Smooth muscle cell of the brain vasculature (primary cell): ENCODE measurements at regions not wholly inside any gene's neighbourhood (a gene's known extent, or its start where the extent isn't known, plus 50 kb on each side); places are given as distances from the start of the nearest gene placed in this dataset.

Experiments
- DNase-seq: peaks from one replicate; pipeline ENCODE4 v3.0.0-alpha.2; 2012; ENCODE audit warnings: low read depth, low spot score

DNA sequence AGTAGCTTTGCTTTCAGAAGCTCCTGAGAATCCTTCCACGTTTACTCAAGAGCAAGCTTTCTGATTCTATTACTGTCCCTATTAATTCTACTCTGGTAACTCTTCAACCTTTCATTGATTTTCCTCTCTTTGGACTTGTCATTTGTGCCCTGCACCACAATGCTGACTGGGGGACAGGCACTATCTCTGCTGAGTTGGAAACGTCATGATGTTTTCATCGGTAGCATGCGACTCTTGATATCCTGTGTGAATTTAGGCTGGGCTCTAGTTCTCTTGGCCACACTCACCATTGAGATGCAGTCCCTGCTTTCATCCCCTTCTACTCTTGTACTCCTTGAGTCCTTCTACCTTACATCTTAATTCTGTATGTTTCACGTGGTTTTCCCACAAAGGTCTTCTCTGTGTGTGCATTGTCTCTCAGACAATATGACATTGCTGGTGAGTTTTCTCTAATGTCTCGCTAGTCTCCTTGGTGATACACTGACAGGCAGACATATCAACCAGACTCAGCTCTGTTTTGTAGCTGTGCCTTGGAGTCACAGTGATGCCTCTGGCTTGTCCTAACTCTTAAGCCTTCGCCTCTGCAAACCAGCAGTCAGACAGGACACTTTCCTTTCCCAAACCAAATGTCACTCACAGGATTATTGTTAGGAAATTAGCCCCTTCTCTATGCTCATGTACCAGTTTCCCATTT lies 223.6 kb upstream of the ADGRL2 start:
- no peak for DNase-seq

DNA sequence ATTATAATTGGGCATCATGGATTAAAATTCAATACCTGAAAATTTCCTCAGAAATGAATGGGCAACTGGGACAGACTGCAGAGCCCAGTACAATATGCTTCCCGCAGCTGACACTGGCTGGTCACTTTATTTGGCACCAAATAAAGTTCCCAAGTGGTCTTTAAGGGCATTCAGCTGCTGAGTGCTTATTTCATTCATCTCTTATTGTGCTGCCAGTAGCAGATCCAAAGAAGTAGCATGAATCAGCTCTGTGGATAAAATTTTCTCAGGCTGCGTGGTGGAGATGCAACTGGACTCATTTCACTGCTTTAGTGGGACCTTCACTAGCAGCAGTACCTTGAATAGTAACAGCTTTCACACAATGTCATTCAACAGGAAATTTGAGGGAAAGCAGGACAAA lies 226.3 kb upstream of the ADGRL2 start:
- DNase-seq = no peak

DNA sequence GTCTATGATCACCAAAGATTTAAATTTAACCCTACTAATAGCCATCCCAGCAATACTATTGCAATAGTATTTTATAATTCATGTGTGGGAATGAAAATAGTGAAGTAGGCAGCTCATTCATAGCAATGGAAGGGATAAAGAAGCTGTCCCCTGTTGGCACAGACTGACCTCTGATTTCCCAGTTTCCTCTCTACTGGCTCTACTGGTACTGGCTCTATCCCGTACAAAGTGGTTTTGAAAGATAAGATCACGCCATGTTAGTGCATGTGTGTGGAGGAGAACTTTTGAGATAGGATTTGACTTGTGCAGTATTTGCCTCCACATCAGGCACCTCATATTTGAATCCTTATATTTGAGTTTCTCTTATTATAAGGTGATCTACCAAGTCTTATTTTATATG lies 227.3 kb upstream of the ADGRL2 start:
- DNase-seq = no peak

DNA sequence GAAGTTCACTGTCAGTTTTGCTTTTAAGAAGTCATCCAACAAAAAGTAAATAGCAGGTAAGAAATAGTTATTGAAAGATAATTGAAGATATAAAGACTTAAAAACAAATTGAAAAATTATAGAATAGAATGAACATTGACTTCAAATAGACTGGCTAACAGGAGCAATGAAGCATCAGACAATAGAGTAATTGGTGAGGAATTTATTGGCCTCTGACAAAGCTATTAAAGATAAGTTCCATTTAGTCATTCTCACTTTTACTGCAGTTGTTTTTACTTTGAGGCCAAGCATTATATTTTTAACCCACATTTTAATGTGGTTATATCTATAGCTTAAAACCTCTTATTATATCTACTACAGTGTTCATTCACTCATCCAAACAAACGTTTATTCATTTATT lies 228.8 kb upstream of the ADGRL2 start:
- no peak for DNase-seq

DNA sequence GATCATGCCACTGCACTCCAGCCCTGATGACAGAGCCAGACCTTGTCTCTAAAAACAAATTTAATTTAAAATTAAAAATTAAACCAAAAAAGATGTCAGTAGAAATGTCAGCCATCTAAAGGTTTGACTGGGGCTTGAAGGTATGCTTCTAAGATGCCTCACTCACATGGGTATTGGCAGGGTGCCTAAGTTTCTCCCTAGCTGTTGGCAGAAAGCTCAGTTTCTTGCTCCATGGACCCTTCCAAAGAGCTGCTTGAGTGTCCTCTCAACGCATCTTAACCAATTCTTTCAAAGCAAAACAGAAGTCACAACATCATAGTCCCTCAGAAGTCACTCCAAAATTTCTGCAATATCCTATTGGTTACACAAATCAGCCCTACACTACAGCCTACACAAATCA lies 231.0 kb upstream of the ADGRL2 start:
- no peak for DNase-seq

DNA sequence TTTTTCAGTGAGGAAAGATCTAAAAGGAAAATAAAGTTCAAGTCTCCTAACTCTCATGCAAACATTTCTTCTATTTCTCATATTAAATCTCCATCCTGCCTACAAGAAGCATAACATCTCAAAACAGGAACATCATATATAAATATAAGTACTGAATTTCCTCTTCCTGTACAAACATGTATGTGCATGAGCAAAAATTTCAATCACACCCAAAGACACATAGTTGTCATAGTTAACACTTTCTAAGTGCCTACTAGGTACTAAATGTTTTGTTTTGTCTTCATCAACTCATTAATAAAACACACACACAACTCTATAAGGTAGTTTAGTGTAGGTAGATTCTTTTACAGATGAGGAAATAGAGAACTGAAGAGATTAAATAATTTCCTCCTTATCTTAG lies 237.1 kb upstream of the ADGRL2 start:
- no peak for DNase-seq

DNA sequence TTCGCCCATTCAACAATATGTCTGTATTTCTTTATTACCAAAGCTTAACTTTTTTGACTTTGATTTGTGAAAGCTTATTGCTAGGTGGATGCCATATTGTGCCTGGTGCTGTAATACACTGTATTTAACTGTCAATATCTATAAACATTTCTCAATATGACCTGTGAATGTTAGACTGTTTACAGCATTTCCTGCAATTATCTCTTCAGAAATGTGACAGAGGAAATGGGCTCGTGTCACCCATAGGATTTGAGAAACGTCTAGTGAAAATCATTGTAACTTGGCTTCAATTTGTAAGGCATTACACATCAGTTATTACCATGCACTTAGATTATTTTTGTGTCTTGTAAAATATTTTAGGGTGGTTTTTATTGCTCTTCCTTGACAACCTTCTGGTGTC lies 237.8 kb upstream of the ADGRL2 start:
- no peak for DNase-seq

DNA sequence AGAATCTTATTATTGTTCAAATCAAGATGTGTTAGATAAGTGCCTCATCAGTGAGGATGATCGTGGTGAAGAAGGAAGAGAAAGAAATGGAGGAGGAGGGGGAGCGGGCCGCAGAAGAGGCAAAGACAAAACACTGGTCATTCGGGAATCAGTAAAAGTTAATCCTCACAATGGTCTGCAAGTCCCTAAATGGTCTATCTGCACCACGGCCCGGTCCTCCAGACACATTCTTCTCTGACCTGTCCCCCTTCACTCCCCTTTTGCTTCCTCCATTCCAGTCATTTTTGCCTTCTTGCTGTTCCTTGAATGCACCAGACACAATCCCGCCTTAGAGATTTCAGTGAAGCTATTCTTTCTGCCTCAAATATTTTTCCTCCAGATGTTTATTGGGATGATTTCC lies 240.1 kb upstream of the ADGRL2 start:
- no peak for DNase-seq

DNA sequence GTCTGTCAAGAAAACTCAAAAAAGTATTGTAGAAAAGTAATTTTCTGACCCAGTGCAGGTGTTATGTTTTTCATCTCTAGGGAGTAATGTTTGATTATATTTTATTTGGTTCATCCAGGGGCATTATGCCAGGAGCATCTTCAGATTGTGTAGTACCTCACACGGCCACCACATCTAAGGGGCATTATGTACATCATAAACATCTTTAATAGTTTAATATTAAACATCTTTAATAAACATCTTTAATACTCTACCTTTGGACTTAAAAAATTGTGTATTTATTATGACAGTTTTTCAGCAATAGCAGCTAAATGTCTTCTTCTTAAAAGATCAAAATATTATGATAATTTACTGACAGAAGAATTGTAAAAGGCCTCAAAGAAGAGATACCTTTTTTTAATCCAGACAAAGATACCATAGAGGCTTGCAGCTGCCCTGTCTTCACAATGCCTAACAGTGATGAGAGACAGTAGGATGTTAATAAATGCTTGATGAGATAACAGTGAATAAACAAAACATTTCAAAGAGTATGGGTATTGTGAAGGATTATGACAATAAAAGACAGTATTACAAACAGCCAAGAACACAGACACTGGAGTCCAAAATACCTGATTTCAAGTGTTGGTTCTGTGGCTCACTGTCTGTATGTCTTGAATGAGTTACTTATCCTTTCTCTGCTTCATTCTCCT lies 240.9 kb upstream of the ADGRL2 start:
- DNase-seq = no peak

DNA sequence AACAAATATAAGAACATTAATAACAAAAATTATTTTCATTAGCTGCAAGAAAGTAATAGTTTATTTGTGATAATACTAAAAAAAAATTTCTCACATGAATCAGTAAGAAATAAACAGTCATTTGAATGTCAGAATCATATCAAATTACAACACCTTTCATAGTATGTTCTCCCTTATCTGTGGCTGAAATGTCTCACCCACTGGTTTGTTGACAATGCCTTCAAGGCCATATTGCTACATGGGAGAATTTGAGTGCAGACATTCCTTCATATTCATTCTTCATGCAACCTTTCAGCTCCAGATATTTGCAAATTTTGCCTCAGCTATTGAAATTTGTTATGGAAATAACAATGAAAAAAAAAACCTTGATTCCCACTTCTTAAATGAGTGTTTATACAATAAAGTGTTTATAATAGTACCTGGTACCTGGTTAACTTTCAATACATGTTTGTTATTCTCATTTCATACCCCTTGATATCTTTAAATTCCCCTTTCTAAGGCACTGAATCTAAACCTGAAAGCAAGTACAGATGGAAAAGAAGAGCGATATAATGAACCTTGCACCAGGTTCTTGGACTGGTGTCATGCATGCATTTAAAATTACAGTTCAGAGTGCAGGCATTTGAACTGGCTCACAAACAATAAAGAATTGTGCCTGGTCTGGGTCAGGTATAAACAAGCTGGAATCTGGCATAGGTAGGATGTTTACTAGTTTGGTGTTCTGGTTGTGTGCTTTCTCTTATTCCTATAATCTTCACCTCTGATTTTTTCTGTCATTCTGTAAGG lies 242.2 kb upstream of the ADGRL2 start:
- DNase-seq = no peak

DNA sequence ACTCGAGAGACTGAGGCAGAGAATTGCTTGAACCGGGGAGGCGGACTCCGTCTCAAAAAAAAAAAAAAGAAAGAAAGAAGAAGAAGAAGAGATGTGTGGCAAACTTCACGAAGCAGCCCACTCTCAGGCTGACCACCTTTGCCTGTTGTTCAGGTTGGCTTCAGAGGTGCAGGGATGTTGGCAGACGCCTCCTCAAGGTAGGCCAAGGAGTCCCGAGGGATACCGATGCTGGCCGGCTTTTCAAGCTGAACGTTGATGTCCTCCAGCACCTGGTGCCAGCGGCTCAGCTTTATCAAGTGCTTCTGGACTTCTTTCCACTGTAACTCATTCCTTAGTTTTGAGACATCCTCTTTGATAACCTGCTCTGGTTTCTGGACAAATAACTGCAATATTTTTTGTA lies 243.8 kb upstream of the ADGRL2 start:
- no peak for DNase-seq

DNA sequence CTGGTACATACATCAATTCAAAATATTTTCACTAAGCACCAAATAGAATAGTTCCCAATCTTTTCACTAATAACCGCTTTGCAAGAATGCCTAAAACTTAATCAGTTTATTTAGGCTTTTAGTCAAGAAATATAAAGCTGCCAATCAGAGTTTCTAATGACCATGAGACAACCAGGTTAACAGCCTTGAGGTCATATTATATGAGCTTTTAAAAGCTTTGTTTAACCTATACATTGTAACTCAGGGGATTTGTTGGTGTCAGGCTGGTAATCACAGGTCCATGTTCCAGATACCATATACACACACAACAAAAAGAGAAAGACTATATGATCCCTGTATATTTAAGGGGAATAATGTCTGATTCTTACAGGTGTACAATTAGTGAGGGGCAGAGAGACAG lies 246.2 kb upstream of the ADGRL2 start:
- DNase-seq = no peak

DNA sequence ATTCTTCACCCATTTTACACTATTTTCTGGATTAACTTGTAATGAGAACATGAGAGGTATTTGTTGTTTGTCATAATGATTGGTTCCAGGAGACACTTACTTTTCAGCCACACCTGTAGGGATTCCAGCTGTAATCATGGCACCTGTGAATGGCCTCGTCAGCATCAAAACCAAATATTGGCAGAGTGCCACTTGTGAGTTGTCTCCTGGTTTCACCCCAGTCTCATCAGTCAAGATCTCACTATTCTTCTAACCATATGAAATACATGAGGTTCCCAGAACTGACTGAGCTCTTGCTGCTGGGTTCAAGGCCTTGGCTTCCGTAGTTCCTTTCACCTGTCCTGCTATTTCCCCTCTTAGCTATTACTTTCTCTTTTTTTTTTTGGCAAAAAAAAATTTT lies 246.6 kb upstream of the ADGRL2 start:
- no peak for DNase-seq

DNA sequence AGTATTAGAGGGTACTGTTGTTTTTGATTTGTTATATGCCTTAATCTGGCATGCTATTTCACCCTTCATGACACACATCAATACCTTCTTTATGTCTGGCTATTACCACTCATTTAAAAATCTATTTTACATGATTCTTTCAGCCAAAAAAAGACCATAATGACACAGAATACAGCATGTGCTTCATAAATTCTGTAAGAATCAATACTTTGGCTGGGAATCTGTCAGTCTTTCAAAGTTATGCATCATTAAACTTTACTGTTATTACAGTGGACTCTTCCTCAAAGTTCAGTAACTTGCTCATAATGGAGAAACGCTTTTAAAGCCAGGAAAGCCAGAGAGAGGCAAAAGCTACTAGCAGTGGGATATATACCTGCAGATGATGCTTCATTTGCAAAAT lies 247.2 kb upstream of the ADGRL2 start:
- DNase-seq = no peak

DNA sequence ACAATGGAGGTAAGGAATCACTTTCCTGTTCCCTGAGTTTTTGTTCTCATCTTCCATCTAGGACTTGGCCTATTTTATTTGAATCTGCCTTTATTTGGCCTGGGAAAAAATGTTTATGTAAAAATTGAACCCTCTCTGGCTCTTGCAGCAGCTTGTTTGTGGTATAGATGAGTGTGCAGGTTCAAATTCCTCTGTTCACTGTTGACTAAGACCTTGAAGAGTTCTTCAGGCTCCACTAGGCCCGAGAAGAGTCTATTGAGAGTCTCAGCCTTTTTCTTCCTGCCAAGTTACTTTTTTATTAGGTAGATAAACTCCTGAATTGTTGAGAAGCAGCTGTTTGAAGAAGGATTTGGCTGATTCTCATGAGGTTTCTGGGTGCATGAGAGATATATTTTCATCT lies 248.8 kb upstream of the ADGRL2 start:
- DNase-seq = no peak

DNA sequence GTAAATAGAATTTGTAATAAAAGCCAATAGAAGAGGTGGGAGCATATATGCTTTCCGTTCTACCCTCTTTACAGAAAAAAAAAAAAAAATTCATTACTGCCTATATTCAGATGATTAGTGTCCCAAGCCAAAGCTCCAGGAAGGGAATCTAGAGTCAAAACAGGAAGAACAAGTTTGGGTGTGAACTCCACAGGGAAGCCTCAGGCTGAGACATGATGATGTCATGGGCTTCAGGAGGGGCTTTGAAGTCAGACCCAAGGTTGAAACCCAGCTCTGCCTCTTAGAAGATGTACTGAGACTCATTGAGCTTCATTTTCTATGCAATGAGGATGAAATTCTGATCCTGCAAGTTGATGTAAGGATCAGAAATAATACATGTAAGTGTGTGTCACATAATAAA lies 250.0 kb upstream of the ADGRL2 start:
- no peak for DNase-seq

DNA sequence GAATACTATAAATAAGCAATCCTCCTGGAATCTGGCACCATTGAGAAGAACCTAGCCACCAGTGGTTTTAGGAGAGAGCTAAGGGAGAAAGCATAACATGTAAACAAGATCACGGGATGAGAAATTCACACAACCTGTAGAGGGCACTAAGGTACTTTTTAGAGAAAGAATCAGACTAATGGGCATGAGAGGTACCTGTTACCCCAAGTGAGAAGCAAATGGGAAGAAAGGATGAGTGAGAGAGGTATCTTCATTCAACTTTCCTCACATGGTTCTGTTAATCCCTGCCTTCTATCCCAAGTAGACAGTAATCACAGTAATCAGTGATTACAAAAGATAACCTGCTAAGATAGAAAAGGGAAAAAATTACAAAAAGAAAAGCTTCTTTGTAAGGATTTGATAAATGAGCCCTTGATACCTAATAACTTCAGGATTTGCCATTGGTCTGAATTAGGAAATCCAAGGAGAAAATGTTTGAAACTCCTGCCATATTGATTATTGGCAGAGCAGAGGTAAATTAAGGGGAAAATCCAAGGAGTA lies 251.1 kb upstream of the ADGRL2 start:
- DNase-seq = peak; percentile 20

DNA sequence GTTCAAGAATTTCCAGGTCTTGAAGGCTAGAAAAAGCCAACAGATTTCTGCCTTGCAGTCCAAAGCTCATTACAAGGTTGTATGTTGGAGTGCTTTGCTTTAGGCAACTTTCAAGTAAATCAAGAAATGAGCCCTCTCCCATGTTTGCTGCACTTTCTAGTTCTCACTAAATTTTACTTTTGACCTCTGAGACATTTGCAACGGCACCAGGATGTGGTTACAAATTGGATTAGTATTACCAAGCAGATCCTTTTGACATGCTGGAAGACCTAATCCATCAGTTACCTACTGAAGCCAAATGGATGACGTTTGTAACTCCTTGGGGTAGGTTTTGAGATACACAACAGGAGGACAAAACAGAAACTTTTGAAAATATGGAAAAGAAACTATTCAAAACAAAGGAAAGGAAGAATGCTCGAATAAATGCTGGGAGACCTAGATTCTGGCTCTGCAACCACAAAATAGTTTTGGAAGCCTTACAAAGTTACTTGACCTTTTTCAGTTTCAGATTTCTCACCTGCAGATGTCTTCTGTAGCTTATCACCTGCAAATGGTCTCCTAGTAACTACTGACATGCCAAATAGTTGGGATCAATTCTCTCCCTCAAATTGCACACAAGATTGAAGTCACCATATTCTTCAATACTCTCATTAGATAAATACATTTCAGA lies 251.7 kb upstream of the ADGRL2 start:
- no peak for DNase-seq

DNA sequence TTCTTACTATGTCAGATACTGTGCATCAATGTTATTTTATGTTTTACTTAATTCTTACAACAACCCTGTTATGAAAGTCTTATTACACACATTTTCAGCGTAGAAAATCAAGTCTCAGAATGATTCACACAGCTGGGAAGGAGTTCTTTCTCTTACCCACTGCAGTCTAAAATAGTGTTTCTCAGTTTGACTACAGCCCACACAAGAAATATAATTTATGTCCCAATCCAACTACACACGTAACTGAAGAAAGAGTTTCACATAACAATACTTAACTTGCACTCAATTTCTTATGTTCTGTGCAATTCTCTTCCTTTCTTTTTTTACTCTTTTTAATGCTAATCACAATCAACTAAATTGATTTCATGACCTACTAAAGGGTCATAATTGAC lies 252.8 kb upstream of the ADGRL2 start:
- no peak for DNase-seq

DNA sequence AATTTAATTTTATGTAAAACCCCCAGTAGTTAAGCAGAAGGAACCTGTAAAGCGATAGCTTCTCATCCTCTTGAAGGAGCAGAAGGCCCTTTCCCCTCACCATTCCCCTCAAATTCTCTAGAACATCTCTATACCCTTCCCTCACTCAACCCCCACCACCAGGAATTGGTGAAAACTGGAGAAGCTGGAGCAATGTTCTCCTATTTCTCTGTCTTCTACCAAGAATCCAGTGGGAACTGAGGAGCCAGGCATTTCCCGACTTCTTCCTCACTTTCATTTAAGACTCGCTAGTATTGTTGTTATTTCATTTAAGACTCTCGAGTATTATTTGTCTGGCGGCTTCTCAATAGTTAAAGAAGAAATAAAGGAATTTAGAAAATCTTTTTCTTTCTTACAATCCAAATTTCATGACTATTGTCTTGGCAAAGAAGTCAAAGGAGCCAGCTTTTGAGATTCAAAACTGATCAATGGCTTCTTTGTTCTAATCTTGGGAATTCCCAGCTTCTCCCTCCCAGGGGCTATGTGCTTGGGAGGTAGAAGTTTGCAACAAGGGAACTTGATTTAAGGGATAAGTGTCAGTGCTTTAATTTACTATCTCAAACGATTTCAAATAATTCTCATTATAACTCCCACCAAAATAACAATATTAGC lies 253.3 kb upstream of the ADGRL2 start:
- no peak for DNase-seq

DNA sequence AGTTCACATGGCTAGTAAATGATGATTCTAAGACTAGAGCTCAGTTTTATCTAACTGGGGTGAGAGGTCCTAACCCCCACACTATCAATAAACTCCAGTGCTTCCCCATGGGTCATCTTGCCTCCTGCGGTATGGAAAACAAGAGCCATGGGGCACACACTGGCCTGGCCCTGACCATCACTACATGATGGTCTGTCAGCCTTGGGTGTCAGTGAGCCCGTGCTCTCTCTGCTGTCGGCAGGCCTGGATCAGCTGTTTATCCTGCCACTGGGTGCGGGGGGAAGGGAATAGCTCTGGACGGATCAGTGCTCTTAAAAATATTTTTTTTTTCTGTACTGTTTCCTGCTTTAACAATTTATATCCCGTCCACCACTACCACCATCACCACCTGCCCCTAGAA lies 255.0 kb upstream of the ADGRL2 start:
- DNase-seq = no peak

DNA sequence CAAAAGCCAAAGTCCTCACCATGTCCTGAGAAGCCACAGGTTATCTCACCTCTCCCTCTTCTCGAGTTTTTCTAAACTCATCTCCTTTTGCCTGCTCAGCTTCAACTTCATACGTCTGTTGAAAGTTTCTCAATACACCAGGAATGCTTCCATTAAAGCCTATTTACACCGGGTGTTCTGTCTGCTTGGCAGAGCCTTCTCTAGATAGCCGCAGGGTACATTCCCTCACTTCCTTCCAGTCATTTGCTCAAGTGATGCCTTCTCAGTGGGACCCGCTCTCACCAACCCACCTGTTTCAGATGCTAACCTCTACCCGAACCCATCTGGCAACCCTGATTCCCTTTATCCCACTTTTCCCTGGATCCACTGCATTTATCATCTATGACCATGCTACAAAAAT lies 257.0 kb upstream of the ADGRL2 start:
- no peak for DNase-seq
